Activated T-cell treated with anti-CD3 and anti-CD28 coated beads, Interleukin-2, amount 50 U/mL, for 4 hours (primary cell): ENCODE measurements at regions not wholly inside any gene's neighbourhood (a gene's known extent, or its start where the extent isn't known, plus 50 kb on each side); places are given as distances from the start of the nearest gene placed in this dataset.

Source experiments
- ATAC-seq, 2 donors: fragments of 200-7000 bp; cut with Tn5 transposase; one replicate each; pipeline ENCODE4 v1.10.0; 2021
- DNase-seq: peaks from one replicate; pipeline ENCODE4 v3.0.0-alpha.2; 2020
- H3K27me3 Mint-ChIP-seq: one replicate; pipeline ENCODE4 v1.8.0; 2021; ENCODE audit warnings: low read depth, mixed read lengths
- H3K36me3 Mint-ChIP-seq: one replicate; pipeline ENCODE4 v1.8.0; 2022; ENCODE audit warnings: mixed read lengths; ENCODE audit not compliant: insufficient read depth
- H3K4me1 Mint-ChIP-seq: one replicate; pipeline ENCODE4 v1.8.0; 2021; ENCODE audit warnings: low read depth, mixed read lengths
- H3K4me3 Mint-ChIP-seq: one replicate; pipeline ENCODE4 v1.8.0; 2021; ENCODE audit warnings: mild to moderate bottlenecking, moderate library complexity, mixed read lengths
- H3K9me3 Mint-ChIP-seq: one replicate; pipeline ENCODE4 v1.8.0; 2021; ENCODE audit warnings: mixed read lengths

DNA sequence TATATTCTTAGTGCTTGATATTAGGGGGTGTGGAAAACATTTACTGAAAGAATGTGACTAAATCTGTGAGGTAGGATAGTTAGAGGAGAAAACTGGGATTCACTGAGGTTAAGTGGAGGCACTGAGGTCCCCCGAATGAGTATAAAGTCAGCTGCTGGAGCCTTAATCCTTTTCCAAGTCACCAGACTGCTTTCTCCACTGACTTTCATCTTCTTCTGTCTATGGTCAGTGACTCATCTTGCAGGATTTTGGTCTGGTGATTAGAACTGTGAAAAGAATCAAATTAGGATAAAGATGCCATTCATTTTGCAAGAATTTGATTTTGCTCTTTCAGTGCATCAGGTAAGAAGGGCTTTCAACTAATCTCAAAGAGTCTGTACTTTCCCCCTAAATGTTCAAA lies 89.3 kb upstream of the ALDH1A1 start:
- no peak overlapping the region for H3K4me3 Mint-ChIP-seq
- ATAC-seq = no peak
- no peaks in the 10 kb centered on the region for H3K4me1 Mint-ChIP-seq

GRCh38 chr9:73039271-73040263 lies 86.7 kb upstream of the ALDH1A1 start:
- Mint-ChIP-seq H3K36me3 (no peaks in the 10 kb centered on the region), H3K9me3 (no peaks in the 10 kb centered on the region), H3K27me3 (peaks cover 25% of the 10 kb centered on the region), H3K4me1 (no peaks in the 10 kb centered on the region), H3K4me3 (no peak overlapping the region)
- no peak for ATAC-seq
- DNase-seq = no peak

More for the DNA sequence above, 89.3 kb upstream of the ALDH1A1 start:
- Mint-ChIP-seq H3K36me3 (no peaks in the 10 kb centered on the region), H3K27me3 (peaks cover 31% of the 10 kb centered on the region), H3K9me3 (no peaks in the 10 kb centered on the region)
- DNase-seq = no peak

DNA sequence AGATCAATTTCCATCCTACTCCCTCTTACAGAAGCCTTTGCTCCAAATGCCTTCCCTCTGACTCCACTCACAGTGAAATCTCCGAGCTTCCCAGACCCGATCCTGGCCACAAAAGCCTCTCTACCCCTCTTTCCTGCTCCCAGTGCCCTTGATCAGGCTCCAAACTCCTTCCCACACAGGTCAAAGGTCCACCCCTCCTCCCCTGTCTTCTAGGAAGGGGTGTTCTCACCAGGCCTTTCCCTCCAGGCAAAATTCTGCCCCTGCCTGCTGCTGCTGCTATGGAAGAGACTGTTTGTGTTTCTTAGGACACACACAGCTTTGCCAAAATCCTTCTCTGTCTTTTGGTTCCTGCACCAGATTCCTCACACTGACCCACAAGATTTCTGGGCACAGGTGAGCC lies 85.8 kb upstream of the ALDH1A1 start:
- H3K27me3 Mint-ChIP-seq = peaks cover 20% of the 10 kb centered on the region
- no peaks in the 10 kb centered on the region for H3K36me3 Mint-ChIP-seq
- ATAC-seq (no peak), DNase-seq (no peak)
- no peaks in the 10 kb centered on the region for H3K4me1 Mint-ChIP-seq
- no peaks in the 10 kb centered on the region for H3K9me3 Mint-ChIP-seq
- no peak overlapping the region for H3K4me3 Mint-ChIP-seq

GRCh38 chr9:73038089-73038509 lies 85.2 kb upstream of the ALDH1A1 start:
- DNase-seq (no peak), ATAC-seq (no peak)
- Mint-ChIP-seq H3K9me3 (no peaks in the 10 kb centered on the region), H3K36me3 (no peaks in the 10 kb centered on the region), H3K27me3 (peaks cover 18% of the 10 kb centered on the region), H3K4me3 (no peak overlapping the region), H3K4me1 (no peaks in the 10 kb centered on the region)

DNA sequence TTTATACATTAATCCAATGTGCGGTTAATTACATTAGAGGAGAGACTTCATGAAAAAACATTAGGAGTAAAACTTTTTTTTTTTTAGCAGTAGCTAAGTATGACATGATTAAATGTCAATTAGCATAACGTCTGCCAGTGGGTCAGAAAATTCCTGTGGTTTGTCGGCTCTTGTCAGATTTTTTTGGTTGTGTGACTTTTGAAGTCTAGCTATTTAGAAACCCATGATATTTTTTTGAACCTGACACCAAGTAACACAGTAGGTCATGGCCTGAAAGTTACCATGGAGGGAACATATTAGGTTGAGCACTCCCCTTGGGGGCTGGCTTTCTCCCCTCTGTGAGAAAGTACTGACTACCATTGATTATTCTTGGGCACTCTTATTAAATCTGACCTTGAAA lies 84.8 kb upstream of the ALDH1A1 start:
- Mint-ChIP-seq H3K4me3 (no peak overlapping the region), H3K9me3 (no peaks in the 10 kb centered on the region), H3K36me3 (no peaks in the 10 kb centered on the region), H3K4me1 (no peaks in the 10 kb centered on the region), H3K27me3 (peaks cover 20% of the 10 kb centered on the region)
- DNase-seq (no peak), ATAC-seq (no peak)

- Mint-ChIP-seq H3K4me1 (no peaks in the 10 kb centered on the region), H3K9me3 (no peaks in the 10 kb centered on the region), H3K27me3 (peaks cover 20% of the 10 kb centered on the region), H3K4me3 (no peak overlapping the region), H3K36me3 (no peaks in the 10 kb centered on the region)
- ATAC-seq = no peak
- no peak for DNase-seq
These were observed 82.1 kb upstream of the ALDH1A1 start for GRCh38 chr9:73034962-73035361.

- ATAC-seq (no peak), DNase-seq (no peak)
- no peaks in the 10 kb centered on the region for H3K36me3 Mint-ChIP-seq
- peaks cover 4% of the 10 kb centered on the region for H3K27me3 Mint-ChIP-seq
- H3K9me3 Mint-ChIP-seq = no peaks in the 10 kb centered on the region
- no peaks in the 10 kb centered on the region for H3K4me1 Mint-ChIP-seq
- H3K4me3 Mint-ChIP-seq = no peak overlapping the region
These were observed 78.5 kb upstream of the ALDH1A1 start for GRCh38 chr9:73031350-73031749.

DNA sequence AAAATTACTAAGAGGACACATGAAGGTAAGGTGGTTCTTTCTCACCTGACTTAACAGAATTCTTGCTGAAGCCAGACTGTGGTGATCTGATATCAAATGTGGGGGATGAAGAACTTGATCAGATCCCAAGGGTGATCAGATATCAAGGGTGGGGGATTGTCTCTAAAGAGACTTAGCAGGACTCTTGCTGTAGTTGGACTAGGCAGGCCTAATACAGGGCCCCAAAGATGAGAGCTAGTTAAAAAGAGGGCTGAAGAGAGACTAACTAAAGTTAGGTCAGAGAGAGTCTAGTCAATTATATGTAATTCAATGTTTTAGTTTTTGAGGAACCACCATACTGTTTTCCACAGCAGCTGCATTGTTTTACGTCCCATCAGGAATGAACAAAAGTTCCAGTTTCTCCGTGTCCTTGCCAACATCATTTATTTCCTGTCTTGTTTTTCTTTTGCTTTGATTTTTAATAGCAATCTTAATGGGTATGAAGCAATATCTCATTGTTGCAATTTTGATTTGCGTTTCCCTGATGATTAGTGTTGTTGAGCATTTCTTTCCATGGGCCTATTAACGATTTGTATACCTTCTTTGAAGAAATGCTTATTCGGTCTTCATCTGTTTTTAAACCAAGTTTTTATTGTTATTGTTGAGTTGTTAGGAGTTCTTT lies 77.6 kb upstream of the ALDH1A1 start:
- H3K27me3 Mint-ChIP-seq = peaks cover 5% of the 10 kb centered on the region
- no peak overlapping the region for H3K4me3 Mint-ChIP-seq
- H3K4me1 Mint-ChIP-seq = no peaks in the 10 kb centered on the region
- ATAC-seq (no peak), DNase-seq (no peak)
- H3K9me3 Mint-ChIP-seq = no peaks in the 10 kb centered on the region
- no peaks in the 10 kb centered on the region for H3K36me3 Mint-ChIP-seq

DNA sequence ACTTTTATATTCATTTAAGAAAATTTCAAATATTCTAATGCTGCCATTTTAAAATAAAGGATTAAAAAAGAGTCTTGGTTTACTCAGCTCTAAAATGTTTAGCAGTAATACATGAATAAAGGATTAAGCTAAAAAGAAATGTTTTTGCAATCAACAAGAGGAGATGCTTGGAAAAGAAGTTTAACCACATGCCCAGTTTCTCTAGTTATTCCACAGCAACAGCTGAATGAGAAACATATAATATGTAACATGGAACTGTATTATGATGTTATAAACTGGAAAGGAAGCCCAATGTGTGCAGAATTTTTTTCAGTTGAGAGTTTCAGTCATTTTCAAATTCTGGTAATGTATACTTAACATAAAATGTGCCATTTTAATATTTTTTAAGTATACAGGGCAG lies 76.5 kb upstream of the ALDH1A1 start:
- H3K27me3 Mint-ChIP-seq = peaks cover 9% of the 10 kb centered on the region
- ATAC-seq (no peak), DNase-seq (no peak)
- H3K4me3 Mint-ChIP-seq = no peak overlapping the region
- no peaks in the 10 kb centered on the region for H3K36me3 Mint-ChIP-seq
- no peaks in the 10 kb centered on the region for H3K9me3 Mint-ChIP-seq
- no peaks in the 10 kb centered on the region for H3K4me1 Mint-ChIP-seq

- ATAC-seq (no peak), DNase-seq (no peak)
- no peaks in the 10 kb centered on the region for H3K9me3 Mint-ChIP-seq
- no peak overlapping the region for H3K4me3 Mint-ChIP-seq
- peaks cover 6% of the 10 kb centered on the region for H3K27me3 Mint-ChIP-seq
- H3K36me3 Mint-ChIP-seq = no peaks in the 10 kb centered on the region
- peaks cover 10% of the 10 kb centered on the region for H3K4me1 Mint-ChIP-seq
These were observed 73.5 kb upstream of the ALDH1A1 start for GRCh38 chr9:73026375-73026774.

- no peaks in the 10 kb centered on the region for H3K36me3 Mint-ChIP-seq
- no peaks in the 10 kb centered on the region for H3K9me3 Mint-ChIP-seq
- peaks cover 14% of the 10 kb centered on the region for H3K27me3 Mint-ChIP-seq
- no peak overlapping the region for H3K4me3 Mint-ChIP-seq
- ATAC-seq (no peak), DNase-seq (no peak)
- peaks cover 10% of the 10 kb centered on the region for H3K4me1 Mint-ChIP-seq
These were observed 71.8 kb upstream of the ALDH1A1 start for GRCh38 chr9:73024601-73025034.

DNA sequence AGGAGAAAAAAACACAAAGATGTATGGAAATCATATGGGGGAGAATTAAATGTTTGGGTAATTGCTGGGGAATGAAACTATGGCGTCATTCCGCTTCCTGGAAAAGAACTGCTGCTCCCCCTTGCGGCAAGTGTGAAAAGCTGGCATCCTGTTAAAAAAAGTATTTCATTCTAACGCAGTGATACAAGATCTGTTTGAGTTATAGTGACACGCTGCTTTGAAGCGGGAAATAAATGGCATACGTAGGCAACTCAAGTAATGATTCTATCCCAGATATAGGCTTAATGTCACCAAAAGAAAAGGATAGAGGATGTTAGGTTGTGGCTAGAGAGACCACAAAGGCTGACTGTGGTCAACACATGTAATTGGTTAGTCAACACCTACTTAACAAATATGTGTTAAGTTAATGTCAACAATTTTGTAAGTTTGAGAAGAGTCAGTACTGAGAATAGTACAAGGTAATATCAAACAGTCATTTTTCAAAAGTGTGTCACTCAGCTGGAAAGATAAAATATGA lies 70.2 kb upstream of the ALDH1A1 start:
- Mint-ChIP-seq H3K9me3 (no peaks in the 10 kb centered on the region), H3K27me3 (peaks cover 14% of the 10 kb centered on the region), H3K4me3 (no peak overlapping the region), H3K4me1 (peaks cover 10% of the 10 kb centered on the region), H3K36me3 (no peaks in the 10 kb centered on the region)
- ATAC-seq (peak in 1 of 2 donors; percentile 67), DNase-seq (peak; percentile 7)

DNA sequence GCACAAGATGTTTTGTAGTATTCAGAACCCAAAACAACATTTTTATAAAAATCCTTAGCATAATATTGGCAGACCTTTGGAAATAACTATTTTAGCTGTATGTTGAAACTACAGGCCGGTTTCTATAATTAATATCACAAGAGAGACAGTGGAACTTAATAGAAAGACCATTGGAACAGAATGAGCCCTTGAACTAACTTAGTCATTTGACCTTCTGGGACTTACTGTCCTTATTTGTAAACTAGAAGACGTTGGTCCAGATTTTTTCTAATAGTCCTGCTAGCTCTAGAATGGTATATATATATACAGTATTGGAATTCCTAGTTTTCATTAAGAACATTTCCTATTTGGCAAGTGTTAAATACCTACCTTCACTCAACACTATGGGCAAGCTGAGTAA lies 69.5 kb upstream of the ALDH1A1 start:
- Mint-ChIP-seq H3K36me3 (no peaks in the 10 kb centered on the region), H3K4me3 (no peak overlapping the region), H3K4me1 (peaks cover 10% of the 10 kb centered on the region), H3K9me3 (no peaks in the 10 kb centered on the region), H3K27me3 (peaks cover 14% of the 10 kb centered on the region)
- ATAC-seq (no peak), DNase-seq (no peak)

GRCh38 chr9:73020877-73021276 lies 68.0 kb upstream of the ALDH1A1 start:
- no peaks in the 10 kb centered on the region for H3K36me3 Mint-ChIP-seq
- no peaks in the 10 kb centered on the region for H3K9me3 Mint-ChIP-seq
- ATAC-seq (no peak), DNase-seq (no peak)
- H3K27me3 Mint-ChIP-seq = peaks cover 16% of the 10 kb centered on the region
- peaks cover 10% of the 10 kb centered on the region for H3K4me1 Mint-ChIP-seq
- H3K4me3 Mint-ChIP-seq = no peak overlapping the region
